PFSK-1 (cell line): ENCODE measurements at regions not wholly inside any gene's neighbourhood (a gene's known extent, or its start where the extent isn't known, plus 50 kb on each side); places are given as distances from the start of the nearest gene placed in this dataset.

Source experiments
- FOXP2 ChIP-seq: optimal IDR thresholded peaks from 2 replicates; pipeline ENCODE3; 2011; ENCODE audit warnings: borderline replicate concordance, control low read depth, inconsistent platforms; ENCODE audit not compliant: insufficient read depth; ENCODE audit errors: extremely low read length, extremely low read depth
- POLR2AphosphoS5 ChIP-seq: IDR thresholded peaks from 2 replicates; pipeline ENCODE4 v1.6.1; 2012; ENCODE audit warnings: low read depth, mild to moderate bottlenecking, control low read depth, low read length, moderate library complexity
- SIN3A ChIP-seq: IDR thresholded peaks from 2 replicates; pipeline ENCODE4 v1.6.1; 2012; ENCODE audit warnings: mild to moderate bottlenecking, low read length, moderate library complexity, borderline replicate concordance; ENCODE audit not compliant: insufficient read depth
- TAF1 ChIP-seq: IDR thresholded peaks from 2 replicates; pipeline ENCODE4 v1.6.1; 2012; ENCODE audit warnings: low read length, control low read depth, borderline replicate concordance; ENCODE audit not compliant: insufficient read depth
- TF ChIP-seq, protein P1 (sequence below), 2 experiments: IDR thresholded peaks; 2 replicates each; pipeline versions ENCODE4 v1.6.1 to v1.8.0; 2011 to 2012; ENCODE audit warnings: low read depth in 2 of 2, low read length in 2 of 2, control low read depth in 1 of 2, inconsistent platforms in 1 of 2, mild to moderate bottlenecking in 1 of 2, moderate library complexity in 1 of 2; ENCODE audit not compliant: insufficient read depth in 1 of 2

DNA sequence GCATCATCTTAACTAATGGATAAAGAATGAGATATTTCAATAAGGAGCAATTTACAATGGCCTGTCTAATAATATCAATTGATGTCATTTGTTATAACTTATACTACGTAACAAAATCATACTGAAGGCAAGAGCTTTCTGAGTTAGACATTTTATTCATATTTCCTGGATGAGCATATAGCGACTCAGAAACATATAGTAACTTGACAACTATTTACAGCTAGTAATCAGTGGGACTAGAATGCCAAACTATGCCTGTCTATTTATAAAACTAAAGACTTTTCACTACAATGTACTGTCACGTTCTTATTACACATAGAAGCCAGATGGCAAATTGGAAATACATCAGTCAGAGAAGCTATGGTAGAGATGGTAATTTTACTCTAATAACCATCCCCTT lies 766.2 kb upstream of the TMEFF2 start:
- TF ChIP-seq POLR2AphosphoS5 (no peak), TAF1 (no peak), SIN3A (no peak), FOXP2 (no peak)
- TF ChIP-seq, protein P1, sequence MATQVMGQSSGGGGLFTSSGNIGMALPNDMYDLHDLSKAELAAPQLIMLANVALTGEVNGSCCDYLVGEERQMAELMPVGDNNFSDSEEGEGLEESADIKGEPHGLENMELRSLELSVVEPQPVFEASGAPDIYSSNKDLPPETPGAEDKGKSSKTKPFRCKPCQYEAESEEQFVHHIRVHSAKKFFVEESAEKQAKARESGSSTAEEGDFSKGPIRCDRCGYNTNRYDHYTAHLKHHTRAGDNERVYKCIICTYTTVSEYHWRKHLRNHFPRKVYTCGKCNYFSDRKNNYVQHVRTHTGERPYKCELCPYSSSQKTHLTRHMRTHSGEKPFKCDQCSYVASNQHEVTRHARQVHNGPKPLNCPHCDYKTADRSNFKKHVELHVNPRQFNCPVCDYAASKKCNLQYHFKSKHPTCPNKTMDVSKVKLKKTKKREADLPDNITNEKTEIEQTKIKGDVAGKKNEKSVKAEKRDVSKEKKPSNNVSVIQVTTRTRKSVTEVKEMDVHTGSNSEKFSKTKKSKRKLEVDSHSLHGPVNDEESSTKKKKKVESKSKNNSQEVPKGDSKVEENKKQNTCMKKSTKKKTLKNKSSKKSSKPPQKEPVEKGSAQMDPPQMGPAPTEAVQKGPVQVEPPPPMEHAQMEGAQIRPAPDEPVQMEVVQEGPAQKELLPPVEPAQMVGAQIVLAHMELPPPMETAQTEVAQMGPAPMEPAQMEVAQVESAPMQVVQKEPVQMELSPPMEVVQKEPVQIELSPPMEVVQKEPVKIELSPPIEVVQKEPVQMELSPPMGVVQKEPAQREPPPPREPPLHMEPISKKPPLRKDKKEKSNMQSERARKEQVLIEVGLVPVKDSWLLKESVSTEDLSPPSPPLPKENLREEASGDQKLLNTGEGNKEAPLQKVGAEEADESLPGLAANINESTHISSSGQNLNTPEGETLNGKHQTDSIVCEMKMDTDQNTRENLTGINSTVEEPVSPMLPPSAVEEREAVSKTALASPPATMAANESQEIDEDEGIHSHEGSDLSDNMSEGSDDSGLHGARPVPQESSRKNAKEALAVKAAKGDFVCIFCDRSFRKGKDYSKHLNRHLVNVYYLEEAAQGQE (IDR thresholded peaks at IDR 0.05; ENCODE audit: insufficient read depth in 1 of 2, low read depth in 2 of 2, low read length in 2 of 2), result no peak
